ENCODE measurements at regions not wholly inside any gene's neighbourhood (a gene's known extent, or its start where the extent isn't known, plus 50 kb on each side); places are given as distances from the start of the nearest gene placed in this dataset.

DNA sequence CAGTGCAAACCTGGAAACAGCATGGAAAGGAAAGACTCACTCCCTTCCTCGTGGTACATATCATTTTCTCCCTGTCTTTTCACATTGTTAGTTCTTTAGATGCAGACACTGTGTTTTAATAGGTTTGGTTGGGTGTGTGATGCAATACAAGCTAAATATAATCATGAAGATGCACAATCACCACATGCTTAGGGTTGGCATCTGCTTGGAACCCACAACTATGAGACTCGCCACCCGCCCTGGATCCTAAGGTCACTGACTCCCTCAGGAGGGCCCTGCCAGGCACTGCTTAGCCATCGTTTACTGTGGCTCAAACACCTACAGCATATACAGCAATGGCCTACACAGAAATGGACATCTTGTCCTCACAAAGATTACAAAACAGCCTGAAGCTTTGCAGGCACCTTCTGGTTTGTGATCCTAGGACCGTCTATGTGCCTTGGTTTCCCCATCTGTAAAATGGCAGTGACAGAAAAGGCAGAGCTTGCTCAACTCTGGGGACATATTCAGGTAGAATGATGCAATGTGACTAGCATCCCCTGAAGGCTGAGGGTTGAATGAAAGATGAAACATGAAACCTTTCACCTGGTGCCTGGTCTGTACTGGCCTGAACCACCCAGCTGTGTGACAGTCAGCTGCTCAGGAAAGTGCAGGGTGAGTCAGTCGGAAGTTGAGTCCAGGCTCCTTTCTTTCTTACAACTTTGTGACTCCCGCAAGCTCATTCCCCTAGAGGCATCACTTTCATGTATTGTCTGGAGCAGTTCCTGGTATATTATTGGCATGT is 123.6 kb upstream of the PFN2 start:
- peak; percentile 58 for DNase-seq (ENCODE audit: low spot score)

DNA sequence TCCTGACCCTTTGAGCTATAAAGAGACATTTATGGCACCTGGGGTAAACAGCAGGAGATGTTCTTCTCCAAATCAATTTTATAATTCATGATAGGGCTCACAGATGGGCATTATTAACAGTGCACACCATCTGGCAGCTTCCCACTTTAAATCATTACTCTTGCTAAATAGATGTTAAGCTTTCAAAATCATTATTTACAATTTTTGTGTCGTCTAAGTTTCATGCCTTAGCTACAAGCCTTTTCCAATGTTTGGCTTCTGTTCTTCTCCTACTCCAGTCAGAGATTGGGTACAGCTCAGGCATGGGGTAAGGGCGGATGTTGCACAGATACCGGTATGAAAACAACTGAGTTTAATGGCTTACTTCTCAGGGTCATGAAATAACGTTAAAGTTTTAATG is 120.9 kb upstream of the PFN2 start:
- no peak for DNase-seq (ENCODE audit: low spot score)

GRCh38 chr3:150090877-150091276 is 120.2 kb upstream of the PFN2 start:
- no peak for DNase-seq (ENCODE audit: low spot score)

DNA sequence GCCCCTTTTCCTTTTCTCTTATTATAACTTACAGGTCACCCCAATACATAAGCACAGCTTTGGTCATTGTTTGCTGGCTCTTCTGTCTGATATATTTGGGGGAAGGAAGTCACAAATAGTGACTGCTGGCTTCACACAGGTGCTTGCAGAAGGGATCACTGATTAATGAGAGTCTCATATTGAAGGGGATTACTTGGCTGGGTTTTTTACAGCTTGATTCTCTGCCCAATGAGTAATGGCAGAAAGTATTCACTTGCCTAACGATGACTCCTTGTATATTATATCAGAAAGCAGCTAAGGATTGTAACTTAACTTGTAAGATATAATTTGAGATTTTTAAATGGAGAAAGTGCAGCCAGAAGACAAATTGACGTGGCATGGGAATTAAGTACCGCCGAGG is 119.3 kb upstream of the PFN2 start:
- no peak for DNase-seq (ENCODE audit: low spot score)

DNA sequence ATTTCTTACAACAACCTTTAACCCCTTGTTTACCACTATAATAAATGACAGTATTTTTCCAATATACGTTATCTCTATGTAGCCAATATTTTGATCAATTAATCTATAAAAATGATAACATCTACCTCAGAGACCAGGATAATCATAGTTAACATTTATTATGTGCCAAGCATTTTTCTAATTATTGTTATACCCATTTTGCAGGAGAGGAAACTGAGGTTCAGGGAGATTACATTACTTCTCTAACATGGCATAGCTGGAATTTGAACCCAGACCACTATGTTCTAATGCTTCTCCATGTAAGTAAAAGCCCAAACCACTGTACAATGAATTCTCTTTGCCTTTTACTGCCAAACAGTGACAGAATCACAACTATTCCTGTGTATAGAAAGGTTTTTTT is 113.4 kb upstream of the PFN2 start:
- DNase-seq (ENCODE audit: low spot score): no peak

- no peak for DNase-seq (ENCODE audit: low spot score)
Observed at GRCh38 chr3:150083655-150084042, 113.0 kb upstream of the PFN2 start.

DNA sequence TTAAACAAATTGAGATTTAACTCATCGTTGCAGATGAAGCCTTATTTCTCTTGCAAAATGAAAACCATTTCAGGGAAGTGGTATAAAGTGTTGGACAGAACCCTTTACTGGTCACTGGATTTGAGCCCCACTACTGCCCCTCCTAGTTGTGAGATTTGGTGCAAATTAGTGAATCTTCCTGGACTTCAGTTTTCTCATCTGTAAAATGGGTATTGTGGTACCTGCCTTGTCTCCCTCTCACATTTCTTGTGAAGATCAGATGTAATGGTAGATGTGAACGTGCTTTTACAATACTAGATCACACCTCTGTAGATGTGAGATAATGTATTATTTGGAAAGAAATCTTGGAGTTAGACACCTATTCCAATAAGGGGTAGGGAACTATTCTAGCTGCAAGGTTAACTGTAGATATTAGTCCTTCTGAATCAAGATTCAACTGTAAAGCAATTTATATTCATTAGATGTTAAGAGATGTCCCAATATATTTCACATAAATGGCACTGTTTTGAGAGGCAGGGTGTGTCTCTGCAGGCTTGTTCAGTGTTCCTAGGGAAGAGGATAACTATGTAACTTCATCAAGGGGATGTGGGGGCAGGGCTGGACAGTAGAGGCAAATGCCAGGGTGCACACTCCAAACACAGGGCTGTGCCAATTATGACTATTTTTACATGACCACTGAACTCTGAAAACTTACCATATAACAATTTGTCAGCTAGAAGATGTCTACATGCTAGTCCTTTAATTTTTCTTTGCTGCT is 112.4 kb upstream of the PFN2 start:
- DNase-seq (ENCODE audit: low spot score): no peak

DNA sequence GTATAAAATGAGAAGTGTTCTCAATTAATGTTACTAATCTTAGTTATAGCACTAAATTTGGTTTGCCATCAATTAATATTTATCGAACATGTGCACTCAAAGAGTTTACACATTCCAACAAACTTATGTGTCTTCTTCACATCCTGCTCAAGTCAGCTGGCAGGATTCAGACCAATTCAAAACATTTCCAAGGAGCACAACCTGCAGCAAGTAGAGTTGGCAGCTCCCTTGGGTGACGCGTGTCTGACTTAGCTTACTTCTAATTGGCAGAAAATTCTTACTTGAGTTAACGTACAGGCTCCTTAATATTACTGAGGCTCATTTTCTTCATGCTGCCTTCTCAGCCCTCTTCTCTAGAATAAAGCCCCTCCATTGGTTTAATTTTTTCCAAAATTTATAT is 110.4 kb upstream of the PFN2 start:
- no peak for DNase-seq (ENCODE audit: low spot score)

- no peak for DNase-seq (ENCODE audit: low spot score)
Observed at GRCh38 chr3:150080058-150080730, 109.5 kb upstream of the PFN2 start.

- DNase-seq (ENCODE audit: low spot score): peak; percentile 59
Observed at GRCh38 chr3:150079029-150079739, 108.5 kb upstream of the PFN2 start.

DNA sequence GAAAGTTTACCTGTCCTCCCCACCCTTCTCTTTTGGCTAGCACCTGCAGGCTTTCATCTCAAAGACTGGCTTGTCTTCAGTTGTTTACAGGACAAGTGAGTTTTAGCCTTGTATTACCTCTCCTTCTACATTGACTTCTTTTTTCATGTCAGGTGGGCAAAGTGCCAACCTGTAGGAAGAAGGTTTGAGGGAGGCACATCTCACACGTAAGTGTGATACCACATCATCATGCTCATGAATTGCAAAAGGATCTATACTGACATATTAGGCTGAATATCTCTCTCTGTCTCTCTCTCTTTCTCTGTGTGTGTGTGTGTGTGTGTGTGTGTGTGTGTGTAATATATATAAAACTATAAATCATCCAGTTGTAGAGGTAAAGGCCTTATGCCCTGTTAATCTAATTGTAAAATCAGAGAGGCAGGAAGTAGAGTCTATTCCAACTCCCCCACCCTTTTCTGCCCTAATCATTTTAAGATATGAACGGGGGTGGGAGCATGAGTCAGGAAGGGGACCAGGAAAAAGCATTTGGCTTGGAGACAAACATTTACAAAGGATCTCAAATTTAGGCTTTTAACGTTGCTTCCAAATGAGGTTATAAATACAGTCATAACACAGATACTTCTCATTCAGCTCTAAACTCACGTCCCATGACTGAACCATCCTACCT is 107.0 kb upstream of the PFN2 start:
- DNase-seq (ENCODE audit: low spot score): no peak

DNA sequence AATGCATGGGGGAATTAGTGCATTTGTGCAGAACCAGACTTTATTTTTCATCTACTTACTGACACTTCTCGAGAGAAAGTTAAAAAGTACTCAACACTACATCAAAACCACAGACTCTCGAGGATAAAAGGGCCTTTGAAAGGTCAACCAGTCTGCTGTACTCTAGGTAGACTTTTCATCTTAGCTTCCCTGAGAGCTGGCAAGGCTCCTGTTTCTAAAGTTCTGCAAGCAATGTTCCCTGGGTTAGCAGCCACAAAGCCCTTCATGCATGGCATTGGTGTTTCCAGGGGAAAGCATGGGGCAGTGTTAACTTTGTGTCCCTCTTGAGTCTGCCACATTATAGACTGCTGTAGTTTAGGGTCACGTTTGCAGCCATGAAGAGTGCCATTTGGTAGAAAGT is 106.4 kb upstream of the PFN2 start:
- no peak for DNase-seq (ENCODE audit: low spot score)

DNA sequence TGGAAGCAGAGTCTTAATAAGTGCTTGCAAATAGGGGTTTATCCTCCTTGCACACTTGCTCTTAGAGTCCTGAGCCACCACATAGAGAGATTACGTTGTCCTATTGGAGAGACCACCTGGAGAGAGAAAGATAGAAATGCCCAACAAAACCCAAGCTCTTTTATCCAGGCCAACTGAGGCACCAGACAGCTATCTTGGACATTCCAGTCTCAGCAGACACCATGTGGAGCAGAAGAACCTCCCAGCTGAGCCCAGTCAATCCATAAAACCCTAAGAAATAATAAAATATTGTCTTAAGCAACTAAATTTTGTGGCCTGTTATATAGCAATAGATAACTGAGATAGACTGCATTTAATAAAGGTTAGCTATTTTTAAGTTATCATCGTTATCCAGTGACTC is 105.7 kb upstream of the PFN2 start:
- DNase-seq (ENCODE audit: low spot score): no peak

- no peak for DNase-seq (ENCODE audit: low spot score)
Observed at GRCh38 chr3:150075417-150075865, 104.7 kb upstream of the PFN2 start.

DNA sequence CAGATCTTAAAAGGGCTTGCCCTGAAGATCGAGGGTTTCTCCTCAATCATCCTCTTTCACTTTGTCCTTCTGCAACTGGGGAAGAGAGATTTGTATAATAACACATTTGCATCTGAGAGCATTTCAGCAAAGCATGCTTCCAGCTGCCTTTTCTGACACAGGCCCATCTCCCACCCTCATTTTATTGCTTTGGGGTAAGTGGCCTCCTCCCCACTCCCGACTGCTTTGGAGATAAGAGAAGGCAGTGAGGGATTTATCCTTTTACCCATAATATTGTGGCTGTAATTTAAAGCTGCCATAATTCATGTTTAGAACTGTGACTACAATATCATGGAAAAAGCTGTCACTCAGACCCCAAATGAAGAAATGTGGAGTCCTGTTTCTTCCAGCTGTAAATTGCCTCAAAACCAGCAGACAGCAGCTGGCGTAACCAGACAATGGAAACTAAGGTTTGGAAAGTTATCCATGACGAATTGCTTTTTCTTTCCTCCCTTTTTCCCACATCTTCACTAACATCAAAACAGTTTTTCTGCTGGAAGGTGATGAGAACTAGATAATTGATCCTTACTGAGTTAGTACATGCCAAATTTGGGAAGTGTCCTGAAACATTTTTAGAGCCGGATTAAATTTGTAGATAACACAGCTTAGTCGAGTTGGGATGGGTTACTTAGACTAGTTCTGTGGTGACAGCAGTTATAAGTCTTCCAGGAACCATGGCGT is 104.2 kb upstream of the PFN2 start:
- DNase-seq (ENCODE audit: low spot score): no peak

- no peak for DNase-seq (ENCODE audit: low spot score)
Observed at GRCh38 chr3:150074277-150074676, 103.6 kb upstream of the PFN2 start.

DNA sequence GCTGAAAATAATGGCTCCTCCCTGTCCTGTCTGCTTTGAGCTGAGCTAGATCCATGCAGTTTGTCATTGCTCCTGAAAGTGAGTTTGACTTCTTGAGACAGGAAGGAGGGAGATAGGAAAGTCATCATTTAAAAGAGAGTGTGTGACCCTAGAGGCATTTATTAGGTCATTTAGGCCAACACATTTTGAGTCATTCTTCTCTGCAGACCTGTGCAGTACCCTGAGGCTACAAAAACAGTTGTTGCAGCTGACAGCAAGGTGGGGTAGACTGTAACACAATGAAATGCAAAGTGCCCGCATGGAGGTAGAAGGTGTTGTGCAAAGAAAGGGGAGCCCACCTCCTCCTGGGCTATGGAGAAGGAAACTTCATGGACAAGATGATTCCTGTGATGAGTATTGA is 102.8 kb upstream of the PFN2 start:
- no peak for DNase-seq (ENCODE audit: low spot score)

DNA sequence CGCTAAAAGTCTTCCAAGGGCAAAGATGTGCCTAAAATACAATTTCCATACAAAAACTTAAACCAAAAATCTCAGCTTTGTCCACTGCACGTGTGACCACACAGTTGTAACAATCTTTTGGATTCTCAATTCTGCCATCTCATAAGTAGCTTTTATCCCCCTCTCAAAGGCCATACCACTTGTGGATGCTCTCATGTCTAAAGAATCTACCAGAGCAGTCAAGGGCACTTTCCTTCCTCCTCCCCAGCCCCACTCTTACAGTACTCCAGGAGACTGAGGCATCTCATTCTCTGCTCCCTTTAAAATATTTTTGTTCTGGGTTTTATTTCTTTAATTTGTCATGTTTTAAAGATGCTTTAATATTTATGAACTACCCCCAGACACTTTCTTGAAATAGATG is 102.3 kb upstream of the PFN2 start:
- no peak for DNase-seq (ENCODE audit: low spot score)

- no peak for DNase-seq (ENCODE audit: low spot score)
Observed at GRCh38 chr3:150072576-150072975, 101.9 kb upstream of the PFN2 start.

- no peak for DNase-seq (ENCODE audit: low spot score)
Observed at GRCh38 chr3:150070271-150070670, 99.6 kb upstream of the PFN2 start.

DNA sequence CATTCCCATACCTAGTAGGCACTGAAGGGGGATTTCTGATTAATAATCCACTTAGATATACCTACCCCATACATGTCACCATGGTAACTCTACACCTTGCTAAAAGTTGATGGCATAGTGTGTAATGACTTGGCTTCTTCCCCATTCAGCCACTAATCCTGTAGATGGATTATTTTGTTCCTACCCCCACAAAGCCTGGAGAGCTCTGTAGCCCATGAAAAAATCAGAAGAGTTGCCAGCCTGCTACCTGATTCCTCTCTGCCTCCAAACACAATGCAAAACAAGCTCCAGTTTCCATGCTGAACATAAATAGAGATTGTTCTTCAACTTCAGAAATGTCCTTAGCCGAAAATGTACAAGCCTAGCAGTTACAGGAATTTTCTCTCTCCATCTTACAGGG is 98.9 kb upstream of the PFN2 start:
- DNase-seq (ENCODE audit: low spot score): no peak

All from ureter (tissue), 1 donor.